ENCODE measurements at regions not wholly inside any gene's neighbourhood (a gene's known extent, or its start where the extent isn't known, plus 50 kb on each side); places are given as distances from the start of the nearest gene placed in this dataset.

DNA sequence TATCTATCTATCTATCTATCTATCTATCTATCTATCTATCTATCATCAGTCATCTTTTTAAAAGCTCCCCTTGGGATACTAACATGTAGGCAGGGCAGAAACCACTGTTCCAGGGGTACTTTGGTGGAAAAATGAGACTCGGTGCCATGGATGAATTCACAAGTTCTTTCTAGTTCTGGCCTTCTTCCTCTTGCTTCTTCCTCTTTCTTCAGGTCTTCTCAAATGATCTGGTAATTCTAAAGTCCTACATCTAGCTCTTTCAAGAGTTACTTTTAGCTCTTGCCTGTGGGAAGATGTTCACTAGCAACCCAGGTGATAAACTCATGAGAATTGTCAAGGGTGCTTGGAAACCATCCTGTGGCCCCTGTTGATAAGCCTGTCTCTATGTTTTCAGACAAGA lies 168.5 kb upstream of the TBC1D5 start:
- DNase-seq (ENCODE audit: low read depth in 1 of 2, low spot score in 1 of 2), result no peak
- in situ Hi-C loops (cut with HindIII; ENCODE audit: low pct_unique_long_range_greater_than_20kb, low sequenced_read_pairs), result no loop called here
- TF ChIP-seq JUND (IDR thresholded peaks at IDR 0.05; ENCODE audit: low read depth), result no peak

DNA sequence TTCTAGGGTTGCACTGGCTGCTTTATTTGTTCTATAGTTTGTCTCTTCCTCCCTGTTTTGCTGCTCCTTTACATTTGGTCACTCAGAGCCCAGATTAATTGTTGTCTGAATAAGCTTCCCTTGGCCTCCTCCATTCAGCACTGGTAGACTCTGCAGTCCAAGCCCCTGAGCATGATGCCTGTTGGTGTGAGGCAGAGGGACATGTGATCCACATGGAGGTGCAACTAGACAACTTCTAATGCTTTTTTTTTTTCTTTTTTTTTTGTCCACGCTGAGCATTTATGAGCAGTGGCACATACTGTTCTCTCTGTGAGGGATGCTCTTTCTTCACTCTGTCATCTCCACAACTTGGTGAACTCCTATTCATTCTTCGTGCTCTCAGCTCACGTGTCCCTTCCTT lies 167.3 kb upstream of the TBC1D5 start:
- TF ChIP-seq JUND (IDR thresholded peaks at IDR 0.05; ENCODE audit: low read depth), result no peak
- no peak for DNase-seq (ENCODE audit: low read depth in 1 of 2, low spot score in 1 of 2)
- in situ Hi-C loops (cut with HindIII; ENCODE audit: low pct_unique_long_range_greater_than_20kb, low sequenced_read_pairs), result no loop called here

DNA sequence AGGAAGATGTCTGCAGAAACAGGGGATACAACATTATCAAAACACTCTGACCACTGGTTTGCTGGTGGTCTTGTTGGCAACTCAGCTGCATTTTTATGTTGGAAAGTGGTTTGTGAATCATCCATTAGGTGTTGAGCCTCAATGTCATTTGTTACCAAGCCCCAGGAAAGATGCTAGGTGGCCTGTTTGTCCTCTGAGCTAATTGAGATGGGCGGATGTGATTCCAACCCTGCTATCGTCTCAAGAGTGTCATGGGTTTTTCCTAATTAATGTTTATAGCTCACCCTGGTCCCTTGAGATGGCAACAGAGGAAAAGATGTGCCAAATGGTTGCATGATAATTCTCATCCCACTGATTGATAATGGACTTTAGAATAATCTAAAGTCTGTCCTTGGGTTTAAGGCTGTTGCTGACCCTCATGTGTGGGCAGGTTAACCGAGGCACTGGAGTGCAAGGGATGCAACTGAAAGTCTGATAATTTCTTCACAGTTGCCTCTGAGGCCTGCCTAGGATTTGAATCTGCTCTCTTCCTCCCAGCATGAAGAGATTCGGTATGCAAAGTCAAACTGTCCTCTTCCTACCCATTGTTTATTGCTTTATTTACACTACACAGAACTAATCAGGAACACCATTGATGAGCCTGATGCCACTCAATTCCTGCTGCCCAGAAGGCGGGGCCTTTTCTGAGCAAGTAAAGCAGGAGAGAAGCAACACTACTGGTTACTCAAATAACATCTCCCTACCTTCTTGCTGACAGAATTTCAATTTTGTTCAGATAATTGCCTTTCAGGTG lies 166.2 kb upstream of the TBC1D5 start:
- DNase-seq (ENCODE audit: low read depth in 1 of 2, low spot score in 1 of 2), result no peak
- in situ Hi-C loops (cut with HindIII; ENCODE audit: low pct_unique_long_range_greater_than_20kb, low sequenced_read_pairs), result no loop called here
- TF ChIP-seq JUND (IDR thresholded peaks at IDR 0.05; ENCODE audit: low read depth), result no peak

DNA sequence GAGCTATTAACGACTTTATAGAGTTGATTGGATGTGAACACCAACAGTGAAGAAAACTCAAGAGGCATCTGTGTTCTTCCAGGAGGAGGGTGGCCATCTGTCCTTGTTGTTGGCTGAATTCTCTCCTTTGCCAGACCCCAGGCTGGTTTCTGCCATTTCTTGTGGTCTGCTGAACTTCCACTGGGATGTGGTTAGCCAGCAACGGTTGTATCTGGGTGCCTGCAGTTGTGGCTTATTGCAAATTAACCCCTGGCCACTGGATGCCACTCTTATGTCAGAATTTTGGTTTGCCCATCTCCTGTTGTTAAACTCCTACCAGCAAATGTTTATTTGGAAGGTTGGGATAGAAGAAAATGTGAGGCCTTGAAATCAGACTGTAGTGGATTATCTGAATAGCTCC lies 163.6 kb upstream of the TBC1D5 start:
- TF ChIP-seq JUND (IDR thresholded peaks at IDR 0.05; ENCODE audit: low read depth), result no peak
- peak in 1 of 2 experiments; percentile 57 for DNase-seq (ENCODE audit: low read depth in 1 of 2, low spot score in 1 of 2)
- in situ Hi-C loops (cut with HindIII; ENCODE audit: low pct_unique_long_range_greater_than_20kb, low sequenced_read_pairs), result no loop called here

DNA sequence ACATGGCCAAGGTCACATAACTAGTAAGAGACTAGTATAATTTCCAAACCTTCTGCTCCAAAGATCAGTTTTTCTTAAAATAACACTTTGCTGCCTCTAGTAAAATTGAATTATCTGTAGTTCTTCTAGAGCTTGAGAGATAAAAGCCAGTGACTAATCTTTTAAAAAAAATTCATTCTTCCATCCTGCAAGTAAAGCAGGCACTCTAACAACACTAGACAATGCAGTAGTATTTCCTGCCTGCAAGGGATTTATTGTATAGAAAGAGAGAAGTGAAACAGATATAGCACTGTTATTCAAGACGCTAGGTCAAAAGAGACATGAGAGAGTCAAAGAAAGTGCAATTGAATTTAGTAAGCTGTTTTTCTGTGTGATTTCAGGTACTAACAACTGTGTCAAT lies 159.5 kb upstream of the TBC1D5 start:
- DNase-seq (ENCODE audit: low read depth in 1 of 2, low spot score in 1 of 2), result no peak
- in situ Hi-C loops (cut with HindIII; ENCODE audit: low pct_unique_long_range_greater_than_20kb, low sequenced_read_pairs), result no loop called here
- TF ChIP-seq JUND (IDR thresholded peaks at IDR 0.05; ENCODE audit: low read depth), result no peak

DNA sequence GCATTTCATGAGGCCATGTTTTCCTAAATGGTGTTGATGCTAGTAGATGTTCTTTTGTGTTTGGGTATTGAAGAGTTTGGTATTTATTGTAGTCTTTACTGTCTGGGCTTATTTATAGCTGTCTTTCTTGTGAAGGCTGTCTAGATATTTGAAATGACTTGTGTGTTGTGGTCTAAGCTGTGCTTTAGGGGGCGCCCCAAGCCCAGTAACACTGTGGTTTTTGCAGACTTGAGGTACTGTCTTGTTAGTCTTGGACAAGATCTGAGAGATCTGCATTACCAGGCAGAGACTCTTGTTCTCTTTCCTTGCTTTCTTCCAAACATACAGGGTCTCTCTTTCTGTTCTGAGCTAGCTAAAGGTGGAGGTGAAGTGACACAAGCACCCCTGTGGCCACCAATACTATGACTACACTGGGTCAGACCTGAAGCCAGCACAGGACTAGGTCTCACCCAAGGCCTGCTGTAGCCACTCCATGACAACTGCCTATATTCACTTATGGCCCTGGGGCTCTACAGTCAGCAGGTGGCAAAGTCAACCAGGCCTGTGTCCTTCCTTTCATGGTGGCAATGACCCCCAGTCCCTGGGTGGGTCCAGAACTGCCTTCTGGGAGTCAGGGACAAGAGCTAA lies 152.1 kb upstream of the TBC1D5 start:
- DNase-seq (ENCODE audit: low read depth in 1 of 2, low spot score in 1 of 2), result peak in 1 of 2 experiments; percentile 86
- no peak for TF ChIP-seq JUND (IDR thresholded peaks at IDR 0.05; ENCODE audit: low read depth)
- in situ Hi-C loops (cut with HindIII; ENCODE audit: low pct_unique_long_range_greater_than_20kb, low sequenced_read_pairs), result no loop called here

DNA sequence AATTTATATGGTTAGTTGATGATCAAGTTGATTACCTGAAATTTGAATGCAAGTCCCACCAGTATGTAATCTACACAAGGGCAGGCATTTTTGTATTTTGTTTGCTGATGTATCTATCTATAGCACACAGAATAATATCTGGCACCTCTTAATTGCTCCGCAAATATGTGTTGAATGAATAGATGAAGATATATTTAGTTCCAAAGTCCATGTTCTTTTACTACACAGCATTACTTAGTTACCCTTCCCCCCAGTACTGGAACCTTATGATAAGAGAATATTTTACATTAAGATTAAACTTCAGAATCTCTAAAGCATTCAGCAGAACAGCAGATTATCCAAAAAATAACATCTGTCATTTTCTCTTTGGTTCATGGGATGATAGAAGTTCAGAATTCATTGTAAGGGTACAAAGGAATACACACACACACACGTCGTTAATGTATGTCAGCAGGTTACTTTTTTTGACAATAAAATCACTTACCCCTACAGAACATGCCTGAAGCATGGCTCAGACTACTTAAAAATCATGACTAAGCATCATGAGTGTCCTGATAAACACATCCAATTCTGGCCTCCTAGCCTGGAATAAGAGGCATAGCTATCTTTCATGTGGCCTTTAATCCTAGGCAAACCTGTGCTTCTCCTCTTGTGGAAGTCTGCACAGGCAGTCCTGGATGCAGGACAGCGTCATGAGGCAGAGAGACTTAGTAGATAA lies 148.9 kb upstream of the TBC1D5 start:
- no peak for TF ChIP-seq JUND (IDR thresholded peaks at IDR 0.05; ENCODE audit: low read depth)
- no peak for DNase-seq (ENCODE audit: low read depth in 1 of 2, low spot score in 1 of 2)
- in situ Hi-C loops (cut with HindIII; ENCODE audit: low pct_unique_long_range_greater_than_20kb, low sequenced_read_pairs), result no loop called here

DNA sequence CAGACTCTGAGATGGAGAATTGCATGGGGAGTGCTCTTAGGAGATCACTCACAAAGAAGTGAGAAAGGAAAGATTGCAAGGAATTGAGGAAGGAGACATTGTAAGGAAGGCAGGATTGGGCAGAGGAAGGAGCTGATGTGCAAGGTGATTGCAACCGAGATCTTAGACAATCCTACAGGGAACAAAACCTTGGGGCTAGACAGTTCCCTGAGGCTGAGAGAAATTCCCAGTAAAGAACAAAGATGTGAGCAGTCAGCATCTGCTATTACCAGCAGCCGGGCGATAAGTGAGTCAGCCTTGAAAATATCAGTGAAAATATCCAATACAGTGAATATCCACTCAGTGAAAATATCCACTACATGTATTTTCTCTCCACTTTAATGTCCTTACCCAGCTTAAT lies 143.6 kb upstream of the TBC1D5 start:
- in situ Hi-C loops (cut with HindIII; ENCODE audit: low pct_unique_long_range_greater_than_20kb, low sequenced_read_pairs), result no loop called here
- no peak for DNase-seq (ENCODE audit: low read depth in 1 of 2, low spot score in 1 of 2)
- TF ChIP-seq JUND (IDR thresholded peaks at IDR 0.05; ENCODE audit: low read depth), result no peak

DNA sequence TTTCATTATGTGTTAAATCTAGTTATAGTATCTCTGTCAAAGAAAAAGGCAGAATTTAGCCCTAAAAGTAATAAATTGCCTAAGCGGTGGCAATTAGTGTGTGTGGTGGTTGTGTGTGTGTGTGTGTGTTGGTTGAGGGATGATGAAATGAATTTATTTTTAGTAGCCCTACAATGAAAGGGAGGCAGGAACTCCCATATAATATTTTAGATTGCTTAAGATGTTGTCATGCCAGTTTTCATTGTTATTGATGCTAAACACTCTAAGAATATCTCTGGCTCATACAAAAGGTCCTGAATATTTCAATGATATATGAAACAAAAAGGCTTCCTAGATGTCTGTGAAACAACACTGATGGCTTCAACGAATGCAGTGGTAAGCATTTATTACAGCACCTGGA lies 140.6 kb upstream of the TBC1D5 start:
- in situ Hi-C loops (cut with HindIII; ENCODE audit: low pct_unique_long_range_greater_than_20kb, low sequenced_read_pairs), result no loop called here
- TF ChIP-seq JUND (IDR thresholded peaks at IDR 0.05; ENCODE audit: low read depth), result no peak

DNA sequence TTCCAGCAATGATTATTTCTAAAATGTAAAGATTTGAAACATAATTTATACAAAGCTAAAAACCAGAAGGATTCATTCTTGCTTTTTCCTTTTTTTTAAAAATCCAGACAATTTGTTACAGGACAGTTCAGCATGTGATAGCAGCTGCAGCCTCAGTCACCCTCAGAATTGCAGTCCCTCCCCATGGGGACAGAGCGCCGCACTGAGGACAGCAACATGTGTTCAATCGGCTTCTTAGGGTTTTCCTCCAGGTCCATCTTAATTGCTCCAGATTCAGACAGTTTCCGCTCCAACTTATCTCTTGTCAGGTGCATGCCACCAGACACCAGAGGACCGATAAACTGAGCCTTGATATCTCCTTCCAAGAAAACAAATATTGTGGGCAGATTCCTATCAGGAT lies 134.9 kb upstream of the TBC1D5 start:
- in situ Hi-C loops (cut with HindIII; ENCODE audit: low pct_unique_long_range_greater_than_20kb, low sequenced_read_pairs), result no loop called here
- no peak for TF ChIP-seq JUND (IDR thresholded peaks at IDR 0.05; ENCODE audit: low read depth)
- peak in 1 of 2 experiments; percentile 44 for DNase-seq (ENCODE audit: low read depth in 1 of 2, low spot score in 1 of 2)

More for the DNA sequence above, 140.6 kb upstream of the TBC1D5 start:
- DNase-seq (ENCODE audit: low read depth in 1 of 2, low spot score in 1 of 2), result no peak

DNA sequence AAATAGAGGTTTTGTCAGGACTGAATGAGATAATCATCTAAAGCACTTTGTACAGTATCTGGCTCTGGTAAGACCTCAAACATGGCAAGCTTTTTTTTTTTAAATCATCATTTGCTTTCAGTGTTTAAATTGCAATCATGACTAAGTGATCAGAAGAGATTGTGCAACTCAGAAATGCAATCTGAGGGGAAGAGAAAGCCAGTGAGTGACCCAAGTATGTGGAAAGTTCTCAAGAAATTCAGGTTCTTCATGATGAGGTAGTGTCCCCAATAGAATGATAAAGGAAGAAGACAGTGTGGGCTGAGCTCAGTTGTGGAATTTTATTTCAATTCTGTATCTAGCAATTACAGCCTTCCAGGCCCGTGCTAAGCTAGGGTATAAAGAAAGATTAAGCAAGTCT lies 132.2 kb upstream of the TBC1D5 start:
- in situ Hi-C loops (cut with HindIII; ENCODE audit: low pct_unique_long_range_greater_than_20kb, low sequenced_read_pairs), result no loop called here
- no peak for TF ChIP-seq JUND (IDR thresholded peaks at IDR 0.05; ENCODE audit: low read depth)

DNA sequence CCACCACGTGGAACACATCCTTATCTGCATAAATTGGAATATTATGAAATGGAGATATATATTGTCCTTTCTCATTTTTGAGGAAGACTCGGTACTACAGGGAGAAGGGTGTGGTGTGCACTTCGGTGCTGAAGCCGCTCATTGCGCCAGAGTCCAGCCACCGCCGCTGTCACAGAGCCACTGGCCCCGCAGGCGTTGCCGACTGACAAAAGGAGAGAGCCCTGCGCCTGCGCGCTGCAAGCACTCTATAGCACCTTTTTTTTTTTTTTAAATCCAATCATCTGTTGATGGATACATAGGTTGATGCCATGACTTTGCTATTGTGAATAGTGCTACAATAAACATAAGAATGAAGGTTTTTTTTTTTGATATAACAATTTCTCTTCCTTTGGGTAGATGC lies 130.0 kb upstream of the TBC1D5 start:
- in situ Hi-C loops (cut with HindIII; ENCODE audit: low pct_unique_long_range_greater_than_20kb, low sequenced_read_pairs), result no loop called here
- no peak for DNase-seq (ENCODE audit: low read depth in 1 of 2, low spot score in 1 of 2)
- TF ChIP-seq JUND (IDR thresholded peaks at IDR 0.05; ENCODE audit: low read depth), result no peak

More for the DNA sequence above, 132.2 kb upstream of the TBC1D5 start:
- no peak for DNase-seq (ENCODE audit: low read depth in 1 of 2, low spot score in 1 of 2)

DNA sequence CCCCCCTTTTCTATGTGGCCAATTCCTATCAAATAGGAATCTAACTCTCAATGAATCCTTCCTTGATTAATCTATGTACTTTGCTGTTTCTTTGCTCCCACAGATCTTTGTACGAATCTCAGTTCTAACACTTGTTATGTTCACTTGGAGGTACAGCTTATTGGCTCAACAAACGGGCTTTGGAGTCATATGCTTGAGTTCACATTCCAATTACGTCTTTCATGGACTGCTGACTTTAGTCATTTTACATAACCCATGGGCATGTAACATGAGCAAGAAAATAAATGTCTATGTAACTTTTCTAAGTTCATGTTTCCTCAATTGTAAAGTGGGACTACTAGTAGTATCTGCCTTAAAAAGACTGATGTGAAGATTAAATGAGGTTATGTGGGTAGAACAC lies 123.2 kb upstream of the TBC1D5 start:
- DNase-seq (ENCODE audit: low read depth in 1 of 2, low spot score in 1 of 2), result no peak
- no peak for TF ChIP-seq JUND (IDR thresholded peaks at IDR 0.05; ENCODE audit: low read depth)
- in situ Hi-C loops (cut with HindIII; ENCODE audit: low pct_unique_long_range_greater_than_20kb, low sequenced_read_pairs), result no loop called here

Data from T47D (cell line).